Keratinocyte (primary cell): ENCODE measurements at regions not wholly inside any gene's neighbourhood (a gene's known extent, or its start where the extent isn't known, plus 50 kb on each side); places are given as distances from the start of the nearest gene placed in this dataset.

Source experiments
- EZH2 ChIP-seq: IDR thresholded peaks from one replicate; pipeline ENCODE4 v1.6.1; 2012; ENCODE audit warnings: inconsistent platforms, mild to moderate bottlenecking, low read length, moderate library complexity
- TF ChIP-seq, protein P1 (sequence below), 3 experiments: IDR thresholded peaks in 1 of 3; conservative IDR thresholded peaks in 1 of 3; optimal IDR thresholded peaks in 1 of 3; 2 replicates in 2 of 3; 3 replicates in 1 of 3; pipeline versions ENCODE3 to v1.5.1; 2011; ENCODE audit warnings: low read length in 3 of 3, mild to moderate bottlenecking in 3 of 3, moderate library complexity in 2 of 3, control low read depth in 1 of 3, inconsistent platforms in 1 of 3; ENCODE audit not compliant: insufficient read depth in 2 of 3; ENCODE audit errors: extremely low read depth in 1 of 3

- TF ChIP-seq, protein P1, sequence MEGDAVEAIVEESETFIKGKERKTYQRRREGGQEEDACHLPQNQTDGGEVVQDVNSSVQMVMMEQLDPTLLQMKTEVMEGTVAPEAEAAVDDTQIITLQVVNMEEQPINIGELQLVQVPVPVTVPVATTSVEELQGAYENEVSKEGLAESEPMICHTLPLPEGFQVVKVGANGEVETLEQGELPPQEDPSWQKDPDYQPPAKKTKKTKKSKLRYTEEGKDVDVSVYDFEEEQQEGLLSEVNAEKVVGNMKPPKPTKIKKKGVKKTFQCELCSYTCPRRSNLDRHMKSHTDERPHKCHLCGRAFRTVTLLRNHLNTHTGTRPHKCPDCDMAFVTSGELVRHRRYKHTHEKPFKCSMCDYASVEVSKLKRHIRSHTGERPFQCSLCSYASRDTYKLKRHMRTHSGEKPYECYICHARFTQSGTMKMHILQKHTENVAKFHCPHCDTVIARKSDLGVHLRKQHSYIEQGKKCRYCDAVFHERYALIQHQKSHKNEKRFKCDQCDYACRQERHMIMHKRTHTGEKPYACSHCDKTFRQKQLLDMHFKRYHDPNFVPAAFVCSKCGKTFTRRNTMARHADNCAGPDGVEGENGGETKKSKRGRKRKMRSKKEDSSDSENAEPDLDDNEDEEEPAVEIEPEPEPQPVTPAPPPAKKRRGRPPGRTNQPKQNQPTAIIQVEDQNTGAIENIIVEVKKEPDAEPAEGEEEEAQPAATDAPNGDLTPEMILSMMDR (optimal IDR thresholded peaks at IDR 0.05 in 1 of 3, IDR thresholded peaks at IDR 0.05 in 1 of 3, conservative IDR thresholded peaks at IDR 0.05 in 1 of 3; ENCODE audit: extremely low read depth in 1 of 3, insufficient read depth in 2 of 3, low read length in 3 of 3): no peak
- TF ChIP-seq EZH2: no peak
Measured at GRCh38 chr9:110016340-110016739, 191.6 kb downstream of the C9orf152 start.
